Endothelial cell (in vitro differentiated cells): ENCODE measurements at regions not wholly inside any gene's neighbourhood (a gene's known extent, or its start where the extent isn't known, plus 50 kb on each side); places are given as distances from the start of the nearest gene placed in this dataset.

ENCODE experiments used
- DNase-seq: peaks from one replicate; pipeline ENCODE4 v3.0.0; 2021; ENCODE audit warnings: low spot score
- H3K27ac Mint-ChIP-seq: one replicate; pipeline ENCODE4 v1.8.0; 2021; ENCODE audit warnings: mixed read lengths, inconsistent platforms; ENCODE audit not compliant: unreplicated experiment
- H3K27me3 Mint-ChIP-seq: one replicate; pipeline ENCODE4 v1.8.0; 2021; ENCODE audit warnings: mild to moderate bottlenecking, moderate library complexity, mixed read lengths, inconsistent platforms; ENCODE audit not compliant: unreplicated experiment
- H3K36me3 Mint-ChIP-seq: one replicate; pipeline ENCODE4 v1.8.0; 2021; ENCODE audit warnings: mild to moderate bottlenecking, low read depth, mixed read lengths, inconsistent platforms; ENCODE audit not compliant: unreplicated experiment
- H3K4me1 Mint-ChIP-seq: one replicate; pipeline ENCODE4 v1.8.0; 2021; ENCODE audit warnings: mild to moderate bottlenecking, mixed read lengths, inconsistent platforms; ENCODE audit not compliant: unreplicated experiment
- H3K4me3 Mint-ChIP-seq: one replicate; pipeline ENCODE4 v1.8.0; 2021; ENCODE audit warnings: mild to moderate bottlenecking, mixed read lengths, inconsistent platforms; ENCODE audit not compliant: unreplicated experiment
- H3K9me3 Mint-ChIP-seq: one replicate; pipeline ENCODE4 v1.8.0; 2021; ENCODE audit warnings: mixed read lengths, inconsistent platforms; ENCODE audit not compliant: unreplicated experiment
- CTCF ChIP-seq: fragments of 200-600 bp; sonication (generic); IDR thresholded peaks from one replicate; pipeline ENCODE4 v1.5.0; 2021; ENCODE audit warnings: antibody characterized with exemption; ENCODE audit not compliant: unreplicated experiment

GRCh38 chr13:61078976-61079770 lies 336.5 kb downstream of the PCDH20 start:
- H3K36me3 Mint-ChIP-seq = no peaks in the 10 kb centered on the region
- no peak overlapping the region for H3K4me3 Mint-ChIP-seq
- H3K27me3 Mint-ChIP-seq = no peaks in the 10 kb centered on the region
- no peak for TF ChIP-seq CTCF
- no peak overlapping the region for H3K27ac Mint-ChIP-seq
- no peak for DNase-seq
- H3K9me3 Mint-ChIP-seq = no peaks in the 10 kb centered on the region
- no peaks in the 10 kb centered on the region for H3K4me1 Mint-ChIP-seq

- no peak for DNase-seq
- no peak for TF ChIP-seq CTCF
- no peaks in the 10 kb centered on the region for H3K9me3 Mint-ChIP-seq
- no peaks in the 10 kb centered on the region for H3K27me3 Mint-ChIP-seq
- H3K4me3 Mint-ChIP-seq = no peak overlapping the region
- no peaks in the 10 kb centered on the region for H3K4me1 Mint-ChIP-seq
- no peaks in the 10 kb centered on the region for H3K36me3 Mint-ChIP-seq
- H3K27ac Mint-ChIP-seq = no peak overlapping the region
These were observed 363.5 kb downstream of the PCDH20 start for GRCh38 chr13:61052175-61052574.

GRCh38 chr13:61045251-61045650 lies 370.4 kb downstream of the PCDH20 start:
- Mint-ChIP-seq H3K27ac (no peak overlapping the region), H3K4me3 (no peak overlapping the region), H3K27me3 (no peaks in the 10 kb centered on the region), H3K9me3 (no peaks in the 10 kb centered on the region), H3K36me3 (no peaks in the 10 kb centered on the region), H3K4me1 (no peaks in the 10 kb centered on the region)
- TF ChIP-seq CTCF = no peak
- DNase-seq = no peak

- no peaks in the 10 kb centered on the region for H3K9me3 Mint-ChIP-seq
- H3K27ac Mint-ChIP-seq = no peak overlapping the region
- no peak overlapping the region for H3K4me3 Mint-ChIP-seq
- no peaks in the 10 kb centered on the region for H3K4me1 Mint-ChIP-seq
- peaks cover 2% of the 10 kb centered on the region for H3K27me3 Mint-ChIP-seq
- TF ChIP-seq CTCF = no peak
- no peak for DNase-seq
- H3K36me3 Mint-ChIP-seq = no peaks in the 10 kb centered on the region
These were observed 375.5 kb downstream of the PCDH20 start for GRCh38 chr13:61040181-61040580.

- Mint-ChIP-seq H3K4me1 (no peaks in the 10 kb centered on the region), H3K4me3 (no peak overlapping the region), H3K9me3 (no peaks in the 10 kb centered on the region), H3K27me3 (peaks cover 2% of the 10 kb centered on the region), H3K36me3 (no peaks in the 10 kb centered on the region), H3K27ac (no peak overlapping the region)
- DNase-seq = no peak
- TF ChIP-seq CTCF = no peak
These were observed 376.3 kb downstream of the PCDH20 start for GRCh38 chr13:61039302-61039701.
